SK-MEL-5 (cell line): ENCODE measurements at regions not wholly inside any gene's neighbourhood (a gene's known extent, or its start where the extent isn't known, plus 50 kb on each side); places are given as distances from the start of the nearest gene placed in this dataset.
"Not testable (repeated sequence)": the region's sequence is repeated elsewhere in the genome, so short reads cannot be mapped to it uniquely, and the experiment has no call there.

ENCODE experiments used
- DNase-seq: peaks from one replicate; pipeline ENCODE4 v3.0.0-alpha.2; 2016; ENCODE audit warnings: low read depth, low spot score
- in situ Hi-C: cut with HindIII; loops from 2 replicates; pipeline ENCODE4 v1.10.0; 2016; ENCODE audit warnings: low sequenced_read_pairs, high pct_unique_total_duplicates, low pct_unique_long_range_greater_than_20kb
- small RNA-seq, 2 experiments: library from RNA; depleted of rRNA; stranded (forward); fragments of <200 nt; gene quantifications; one replicate each; pipeline ENCODE3, GENCODE V24; 2014

DNA sequence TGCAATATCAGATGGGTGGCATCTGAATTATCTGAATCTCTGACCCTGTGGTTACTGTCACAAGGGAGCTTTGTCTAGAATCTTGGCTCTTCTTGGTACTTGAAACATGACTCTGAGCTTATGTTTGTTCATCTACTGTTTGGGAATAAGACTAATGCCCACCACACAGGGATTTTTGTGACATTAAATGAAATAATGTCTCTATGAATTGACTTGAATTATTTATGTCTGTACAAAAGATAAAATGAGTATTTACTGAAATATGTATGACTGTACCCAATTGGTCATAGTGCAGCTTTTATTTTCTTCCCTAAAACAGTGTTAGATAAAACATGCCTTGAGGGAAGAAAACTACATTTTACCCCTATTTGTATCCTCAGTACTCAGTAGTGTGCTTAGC, 87.9 kb upstream of the ZPLD1 start:
- peak; percentile 6 for DNase-seq

GRCh38 chr3:102348904-102349303, 85.9 kb upstream of the ZPLD1 start:
- in situ Hi-C loops: no loop called here
- DNase-seq: no peak

More for the DNA sequence above, 87.9 kb upstream of the ZPLD1 start:
- in situ Hi-C loops: no loop called here

- no peak for DNase-seq
- in situ Hi-C loops: no loop called here
Observed at GRCh38 chr3:102353148-102353547, 81.7 kb upstream of the ZPLD1 start.

- DNase-seq: no peak
- in situ Hi-C loops: no loop called here
Observed at GRCh38 chr3:102353805-102354204, 81.0 kb upstream of the ZPLD1 start.

DNA sequence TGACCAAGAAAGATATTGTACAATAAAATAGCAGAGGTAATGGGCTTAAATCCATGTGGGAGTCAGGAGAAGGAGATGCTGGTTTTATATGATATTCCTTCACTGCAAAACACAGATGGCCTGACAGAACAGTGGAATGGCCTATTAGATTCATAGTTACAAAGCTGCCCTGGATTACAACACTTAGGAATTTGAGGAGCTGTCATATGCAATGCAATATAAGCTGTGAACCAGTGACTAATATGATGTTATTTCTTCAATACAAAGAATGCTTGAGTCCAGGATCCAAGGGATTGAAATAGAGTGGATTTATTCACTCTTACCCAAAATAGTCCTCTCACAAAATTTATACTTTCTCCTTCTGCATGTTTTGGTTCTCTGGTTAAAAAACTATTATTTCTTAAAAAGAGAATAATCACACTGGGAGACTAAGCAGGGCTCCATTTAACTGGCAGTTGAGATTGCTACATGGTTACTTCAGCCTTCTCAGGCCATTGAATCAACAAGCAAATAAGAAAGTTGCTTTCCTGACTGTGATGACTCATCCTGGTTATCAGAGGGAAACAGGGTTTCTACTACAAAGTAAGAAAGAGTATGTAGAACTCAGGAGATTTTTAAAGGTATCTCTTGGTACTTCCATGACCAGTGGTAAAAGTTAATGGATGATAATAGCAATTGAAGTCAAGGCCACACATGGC, 79.8 kb upstream of the ZPLD1 start:
- in situ Hi-C loops: no loop called here
- no peak for DNase-seq

- DNase-seq: no peak
- in situ Hi-C loops: no loop called here
Observed at GRCh38 chr3:102356506-102356905, 78.3 kb upstream of the ZPLD1 start.

DNA sequence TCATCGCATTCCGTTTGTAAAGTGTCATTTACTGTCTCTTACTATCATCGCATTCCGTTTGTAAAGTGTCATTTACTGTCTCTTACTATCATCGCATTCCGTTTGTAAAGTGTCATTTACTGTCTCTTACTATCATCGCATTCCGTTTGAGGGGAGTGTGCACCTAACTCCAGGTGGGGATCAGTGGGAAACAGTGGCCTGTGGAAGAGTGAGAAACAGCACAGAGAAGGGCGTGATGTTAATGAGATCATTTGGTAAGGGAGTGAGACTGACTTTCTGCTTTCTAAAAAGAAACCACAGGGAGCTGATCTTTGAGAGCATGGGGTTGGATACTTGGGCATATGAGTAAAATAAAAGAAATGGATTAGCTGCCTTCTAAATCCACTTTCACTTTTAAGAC, 77.5 kb upstream of the ZPLD1 start:
- DNase-seq, in situ Hi-C loops: not testable (repeated sequence)

- in situ Hi-C loops: no loop called here
- DNase-seq: no peak
Observed at GRCh38 chr3:102360183-102360860, 74.5 kb upstream of the ZPLD1 start.

DNA sequence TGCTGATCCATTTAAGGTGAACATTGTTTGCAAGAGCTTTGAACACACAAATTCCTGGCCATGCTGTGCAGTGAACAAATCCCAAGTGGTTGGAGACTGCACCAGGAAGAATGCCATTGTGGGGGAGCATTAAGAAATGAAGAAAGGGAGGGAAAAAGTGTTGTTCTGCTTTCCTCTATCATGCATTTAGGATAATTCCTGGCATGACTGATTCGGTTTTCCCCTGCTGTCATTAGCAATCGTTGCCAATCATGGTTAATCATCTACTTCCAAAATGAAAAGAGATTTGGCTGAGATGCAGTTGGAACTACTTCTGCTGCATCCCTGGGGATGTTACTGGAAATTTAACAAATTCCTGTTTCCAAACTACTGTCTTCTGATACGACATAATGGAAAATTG, 73.7 kb upstream of the ZPLD1 start:
- in situ Hi-C loops: no loop called here
- no peak for DNase-seq

GRCh38 chr3:102366116-102366515, 68.7 kb upstream of the ZPLD1 start:
- in situ Hi-C loops, DNase-seq: not testable (repeated sequence)

DNA sequence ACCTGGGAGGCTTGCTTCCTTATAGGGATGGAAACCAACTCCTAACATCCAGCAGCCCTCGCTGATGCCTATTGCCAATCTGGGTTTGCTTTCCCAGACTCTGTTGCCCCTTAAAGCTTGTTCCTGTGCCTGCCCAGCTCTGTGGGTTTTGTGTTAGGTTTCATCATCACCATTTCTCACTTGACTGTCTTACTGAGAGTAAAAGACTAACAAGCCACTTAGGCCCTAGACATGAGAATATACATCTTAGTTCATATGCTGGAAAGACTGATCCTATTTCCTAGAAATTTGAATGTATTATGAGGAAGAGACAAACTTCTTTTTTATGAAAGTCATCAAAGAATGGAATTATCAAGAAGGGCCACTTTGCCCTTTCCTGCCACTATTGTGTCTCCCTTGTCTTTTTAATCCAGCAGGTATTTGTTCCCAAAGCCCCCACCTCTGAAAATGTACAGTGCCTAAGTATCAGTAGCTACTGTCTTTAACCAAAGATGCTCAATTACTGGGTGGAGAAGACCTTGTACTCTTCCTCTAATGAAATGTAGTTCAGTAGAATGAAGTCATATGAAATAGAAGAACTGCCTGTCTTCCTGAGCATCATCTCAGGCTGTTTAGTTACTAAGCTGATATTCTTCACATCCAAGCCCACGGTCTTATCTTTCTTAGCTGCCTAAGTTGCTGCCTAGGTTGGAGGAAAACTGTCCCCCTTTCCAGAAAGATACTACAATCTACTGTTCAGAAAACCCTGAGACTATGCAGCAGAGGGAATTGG, 59.8 kb upstream of the ZPLD1 start:
- DNase-seq: no peak
- in situ Hi-C loops: no loop called here

- no peak for DNase-seq
- in situ Hi-C loops: no loop called here
Observed at GRCh38 chr3:102378216-102378615, 56.6 kb upstream of the ZPLD1 start.

DNA sequence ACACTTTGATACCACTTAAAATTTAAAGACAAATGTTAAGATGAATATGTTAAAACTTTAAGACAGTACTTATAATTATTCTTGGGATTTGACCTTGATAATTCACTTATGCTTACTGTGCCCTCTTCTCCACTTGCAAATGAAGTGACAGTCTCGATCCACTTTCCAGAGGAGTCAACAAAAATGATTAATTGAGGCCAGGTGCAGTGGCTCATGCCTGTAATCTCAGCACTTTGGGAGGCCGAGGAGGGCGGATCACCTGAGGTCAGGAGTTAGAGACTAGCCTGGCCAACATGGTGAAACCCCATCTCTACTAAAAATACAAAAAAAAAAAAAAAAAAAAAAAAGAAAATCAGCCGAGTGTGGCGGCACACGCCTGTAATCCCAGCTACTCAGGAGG, 52.6 kb upstream of the ZPLD1 start:
- in situ Hi-C loops, DNase-seq: not testable (repeated sequence)

Small RNAs in the stretch of these regions (small RNA-seq; reads per million reads assigned to genes)
- gene AC106712.1: 0 reads per million in 2 experiments
- gene RF00019: 0 reads per million in 2 experiments
